GM23338 (cell line): ENCODE measurements at regions not wholly inside any gene's neighbourhood (a gene's known extent, or its start where the extent isn't known, plus 50 kb on each side); places are given as distances from the start of the nearest gene placed in this dataset.

Experiments
- ATAC-seq: fragments of 200-7000 bp; cut with Tn5 transposase; 3 replicates; pipeline ENCODE4 v1.9.1; 2020
- DNase-seq: peaks from one replicate; pipeline ENCODE4 v3.0.0-alpha.2; 2015; ENCODE audit warnings: low spot score
- H2AFZ ChIP-seq: fragments of 200-600 bp; sonication (generic); 2 replicates; pipeline ENCODE4 v1.8.0; 2016; ENCODE audit warnings: antibody characterized with exemption, mild to moderate bottlenecking, moderate library complexity
- H3F3A ChIP-seq: fragments of 200-600 bp; sonication (generic); replicated peaks from 2 replicates; pipeline ENCODE4 v1.8.0; 2017; ENCODE audit warnings: antibody characterized with exemption, mixed run types, low read depth
- H3K27ac ChIP-seq: fragments of 200-600 bp; sonication (generic); 2 replicates; pipeline ENCODE4 v1.6.1; 2016; ENCODE audit warnings: low read depth
- H3K27me3 ChIP-seq: fragments of 200-600 bp; sonication (generic); 2 replicates; pipeline ENCODE4 v1.8.0; 2016; ENCODE audit warnings: mild to moderate bottlenecking, mixed run types, moderate library complexity; ENCODE audit not compliant: insufficient read depth
- H3K36me3 ChIP-seq: fragments of 200-600 bp; sonication (generic); 2 replicates; pipeline ENCODE4 v1.8.0; 2016; ENCODE audit warnings: mild to moderate bottlenecking; ENCODE audit not compliant: insufficient read depth
- H3K4me1 ChIP-seq: fragments of 200-600 bp; sonication (generic); 2 replicates; pipeline ENCODE4 v1.8.0; 2016; ENCODE audit warnings: mild to moderate bottlenecking, moderate library complexity; ENCODE audit not compliant: insufficient read depth
- H3K4me2 ChIP-seq: fragments of 200-600 bp; sonication (generic); 2 replicates; pipeline ENCODE4 v1.7.1; 2017; ENCODE audit warnings: mixed run types
- H3K4me3 ChIP-seq: fragments of 200-600 bp; sonication (generic); 2 replicates; pipeline ENCODE4 v1.6.1; 2016; ENCODE audit warnings: mixed run types
- H3K79me2 ChIP-seq: fragments of 200-600 bp; sonication (generic); replicated peaks from 2 replicates; pipeline ENCODE4 v1.8.0; 2017; ENCODE audit warnings: mild to moderate bottlenecking; ENCODE audit not compliant: insufficient read depth
- H3K9me2 ChIP-seq: fragments of 200-600 bp; sonication (generic); 2 replicates; pipeline ENCODE4 v1.8.0; 2017; ENCODE audit not compliant: insufficient read depth
- H4K20me1 ChIP-seq: fragments of 200-600 bp; sonication (generic); replicated peaks from 2 replicates; pipeline ENCODE4 v1.8.0; 2017; ENCODE audit warnings: mild to moderate bottlenecking; ENCODE audit not compliant: insufficient read depth
- H3K27ac Mint-ChIP-seq: 2 replicates; pipeline ENCODE4 v1.8.0; 2020; ENCODE audit warnings: inconsistent platforms, mild to moderate bottlenecking, moderate library complexity, mixed read lengths
- H3K27me3 Mint-ChIP-seq: 3 replicates; pipeline ENCODE4 v1.8.0; 2022; ENCODE audit warnings: low read depth, mild to moderate bottlenecking, moderate library complexity, mixed read lengths, inconsistent platforms; ENCODE audit not compliant: insufficient read depth, poor library complexity
- H3K36me3 Mint-ChIP-seq: 3 replicates; pipeline ENCODE4 v1.8.0; 2021; ENCODE audit warnings: low read depth, mild to moderate bottlenecking, inconsistent platforms, moderate library complexity, mixed read lengths
- H3K4me1 Mint-ChIP-seq: 3 replicates; pipeline ENCODE4 v1.8.0; 2020; ENCODE audit warnings: mild to moderate bottlenecking, inconsistent platforms, mixed read lengths
- H3K4me3 Mint-ChIP-seq: 3 replicates; pipeline ENCODE4 v1.8.0; 2021; ENCODE audit warnings: moderate library complexity, mild to moderate bottlenecking, inconsistent platforms, mixed read lengths
- H3K9me3 Mint-ChIP-seq: 3 replicates; pipeline ENCODE4 v1.8.0; 2020; ENCODE audit warnings: moderate library complexity, mild to moderate bottlenecking, inconsistent platforms, mixed read lengths
- CTCF ChIP-seq, 2 experiments: fragments of 200-600 bp in 1 of 2; sonication (generic) in 1 of 2; conservative IDR thresholded peaks; 2 replicates each; pipeline versions ENCODE4 v1.5.1 to v1.6.1; 2016 to 2017; ENCODE audit warnings: antibody characterized with exemption in 2 of 2, low read depth in 2 of 2, mild to moderate bottlenecking in 2 of 2, moderate library complexity in 1 of 2
- EZH2 ChIP-seq: fragments of 200-600 bp; sonication (generic); IDR thresholded peaks from one replicate; pipeline ENCODE4 v1.8.0; 2017; ENCODE audit warnings: antibody characterized with exemption, mild to moderate bottlenecking, low read depth; ENCODE audit not compliant: unreplicated experiment
- EZH2phosphoT487 ChIP-seq: fragments of 200-600 bp; sonication (generic); IDR thresholded peaks from one replicate; pipeline ENCODE4 v1.8.1; 2018; ENCODE audit warnings: antibody characterized with exemption; ENCODE audit not compliant: unreplicated experiment
- JUNB ChIP-seq: IDR thresholded peaks from one replicate; pipeline ENCODE4 v1.6.1; 2016; ENCODE audit warnings: antibody characterized with exemption; ENCODE audit not compliant: unreplicated experiment
- NANOG ChIP-seq: IDR thresholded peaks from 2 replicates; pipeline ENCODE4 v1.6.1; 2016; ENCODE audit warnings: antibody characterized with exemption, borderline replicate concordance
- POLR2AphosphoS5 ChIP-seq: IDR thresholded peaks from 2 replicates; pipeline ENCODE4 v1.6.1; 2016; ENCODE audit warnings: antibody characterized with exemption, low read depth
- REST ChIP-seq: IDR thresholded peaks from one replicate; pipeline ENCODE4 v1.6.1; 2018; ENCODE audit warnings: antibody characterized with exemption; ENCODE audit not compliant: unreplicated experiment
- STAT1 ChIP-seq: IDR thresholded peaks from one replicate; pipeline ENCODE4 v1.6.1; 2016; ENCODE audit warnings: antibody characterized with exemption; ENCODE audit not compliant: unreplicated experiment
- ZNF331 ChIP-seq: fragments of 250-450 bp; sonication (Bioruptor Pico); IDR thresholded peaks from 2 replicates; pipeline ENCODE4 v1.5.0; 2020; ENCODE audit warnings: low read depth, mild to moderate bottlenecking, moderate library complexity
- ZNF462 ChIP-seq: fragments of 250-450 bp; sonication (Bioruptor Pico); IDR thresholded peaks from 2 replicates; pipeline ENCODE4 v1.5.0; 2020; ENCODE audit warnings: mild to moderate bottlenecking, moderate library complexity

GRCh38 chr18:46373791-46374190, 269.6 kb downstream of the HAUS1 start:
- Histone ChIP-seq H3K79me2 (no peaks in the 10 kb centered on the region), H2AFZ (no peak overlapping the region), H3K4me2 (no peak overlapping the region), H3F3A (no peaks in the 10 kb centered on the region), H3K36me3 (no peaks in the 10 kb centered on the region), H3K4me1 (no peaks in the 10 kb centered on the region), H3K4me3 (no peak overlapping the region), H3K27me3 (no peaks in the 10 kb centered on the region), H4K20me1 (no peaks in the 10 kb centered on the region), H3K27ac (no peak overlapping the region), H3K9me2 (no peaks in the 10 kb centered on the region)
- Mint-ChIP-seq H3K4me3 (no peak overlapping the region), H3K36me3 (no peaks in the 10 kb centered on the region; the same call in 2 of the 3 replicates), H3K27ac (no peak overlapping the region), H3K4me1 (peaks cover 18% of the 10 kb centered on the region), H3K9me3 (no peaks in the 10 kb centered on the region), H3K27me3 (peaks cover 7% of the 10 kb centered on the region)
- DNase-seq (peak; percentile 35), ATAC-seq (peak; percentile 36)
- TF ChIP-seq EZH2: no peak
- no peak for TF ChIP-seq ZNF462 (CRISPR knock-in tag)
- no peak for TF ChIP-seq POLR2AphosphoS5
- no peak for TF ChIP-seq EZH2phosphoT487
- no peak for TF ChIP-seq NANOG
- TF ChIP-seq STAT1: no peak
- no peak for TF ChIP-seq ZNF331 (CRISPR knock-in tag)
- TF ChIP-seq REST: no peak
- TF ChIP-seq CTCF (conservative IDR thresholded peaks at IDR 0.05; ENCODE audit: low read depth in 2 of 2): no peak
- no peak for TF ChIP-seq JUNB
